ENCODE measurements at regions not wholly inside any gene's neighbourhood (a gene's known extent, or its start where the extent isn't known, plus 50 kb on each side); places are given as distances from the start of the nearest gene placed in this dataset.
A peak's percentile ranks its signal among the peaks of the same experiment; 100 is the strongest.

DNA sequence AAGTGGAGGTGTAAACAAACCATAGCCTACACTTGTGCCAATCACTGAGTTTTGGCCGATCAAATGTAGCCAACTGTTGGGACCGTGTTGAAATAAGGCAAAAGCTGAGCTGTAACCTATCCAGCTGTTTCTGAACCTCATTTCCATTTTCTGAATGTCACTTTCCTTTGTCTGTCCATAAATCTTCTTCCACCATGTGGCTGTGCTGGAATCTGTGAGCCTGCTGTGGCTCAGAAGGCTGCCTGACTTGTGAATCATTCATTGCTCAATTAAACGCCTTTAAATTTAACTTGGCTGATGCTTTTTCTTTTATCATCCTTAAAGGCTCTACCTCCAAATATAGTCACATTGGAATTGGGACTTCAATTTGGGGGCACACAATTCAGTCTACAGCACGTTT is 203.1 kb upstream of the MPPED2 start:
- H2BK5ac ChIP-seq (ENCODE audit: low read depth, low read length, poor library complexity, severe bottlenecking) = peak overlapping the region; percentile 78
- no peak overlapping the region for H2AK5ac ChIP-seq (ENCODE audit: low read depth, low read length)
- H2BK15ac ChIP-seq (ENCODE audit: low read depth, low read length) = peak overlapping the region; percentile 59; the same call in 1 of the 3 replicates
- intact Hi-C loops (cut with micrococcal nuclease) = loop anchor here (5.0 kb wide), 1 partner anchor 47 kb away; no protein-coding TSS in a partner anchor
- H3K27me3 ChIP-seq (ENCODE audit: control insufficient read depth, insufficient read depth, low read length) = no peaks in the 10 kb centered on the region
- in situ Hi-C loops (cut with MboI; ENCODE audit: low sequenced_read_pairs) = no loop called here
- H3K14ac ChIP-seq (replicated peaks; ENCODE audit: low read depth, low read length) = no peak overlapping the region
- H3K4me3 ChIP-seq (ENCODE audit: insufficient read depth, low read depth, low read length) = no peak overlapping the region
- H3K79me1 ChIP-seq (ENCODE audit: low read depth in 1 of 2, low read length in 2 of 2) = no peaks in the 10 kb centered on the region
- H3K18ac ChIP-seq (ENCODE audit: low read depth, low read length) = peak overlapping the region; percentile 11; the same call in 1 of the 2 replicates
- ATAC-seq (ENCODE audit: low read depth) = peak; percentile 37; the same call in 1 of the 2 replicates
- no CpG with 5 or more reads among the region's 4 CpGs for WGBS, 2 experiments (ENCODE audit: extremely low coverage in 2 of 2, insufficient read length in 1 of 2)
- no TSS peak for BruUV-seq (replicated peaks)
- H3K36me3 ChIP-seq (ENCODE audit: control insufficient read depth, insufficient read depth, low read length) = no peaks in the 10 kb centered on the region
- H4K91ac ChIP-seq (ENCODE audit: insufficient read depth, low read depth, low read length) = 0 out of 2 replicates have a peak overlapping the region, but pooled peaks have one; percentile 43
- peaks cover 7% of the 10 kb centered on the region; the same call in 1 of the 2 replicates for H3K4me1 ChIP-seq (ENCODE audit: control insufficient read depth, insufficient read depth, low read length)
- POLR2A ChIA-PET (ENCODE audit: unreplicated experiment) = no interaction called here
- no peak overlapping the region for H3K4me2 ChIP-seq (ENCODE audit: low read depth, low read length)
- no peak overlapping the region for H3K9ac ChIP-seq (ENCODE audit: low read depth, low read length)
- no peaks in the 10 kb centered on the region for H3K9me3 ChIP-seq (ENCODE audit: control insufficient read depth, insufficient read depth, low read length)
- no peak overlapping the region for H4K5ac ChIP-seq (ENCODE audit: low read depth, low read length)
- DNase-seq = peak; percentile 70
- no peak overlapping the region for H2AK9ac ChIP-seq (replicated peaks; ENCODE audit: low read depth, low read length, poor library complexity)
- no peak overlapping the region; the same call in 1 of the 2 replicates for H3K23ac ChIP-seq (ENCODE audit: low read depth, low read length)
- H2BK20ac ChIP-seq (ENCODE audit: low read depth, low read length) = peak overlapping the region; percentile 61; the same call in 1 of the 2 replicates
- dilution Hi-C loops (cut with HindIII; ENCODE audit: low sequenced_read_pairs, unreplicated experiment) = no loop called here
- peak overlapping the region; percentile 64; the same call in 1 of the 2 replicates for H2BK120ac ChIP-seq (ENCODE audit: low read depth, low read length)
- H3K9me1 ChIP-seq (ENCODE audit: insufficient read depth, low read length) = no peaks in the 10 kb centered on the region
- no peaks in the 10 kb centered on the region for H4K20me1 ChIP-seq (ENCODE audit: insufficient read depth, low read length)
- TF ChIP-seq, protein P1, sequence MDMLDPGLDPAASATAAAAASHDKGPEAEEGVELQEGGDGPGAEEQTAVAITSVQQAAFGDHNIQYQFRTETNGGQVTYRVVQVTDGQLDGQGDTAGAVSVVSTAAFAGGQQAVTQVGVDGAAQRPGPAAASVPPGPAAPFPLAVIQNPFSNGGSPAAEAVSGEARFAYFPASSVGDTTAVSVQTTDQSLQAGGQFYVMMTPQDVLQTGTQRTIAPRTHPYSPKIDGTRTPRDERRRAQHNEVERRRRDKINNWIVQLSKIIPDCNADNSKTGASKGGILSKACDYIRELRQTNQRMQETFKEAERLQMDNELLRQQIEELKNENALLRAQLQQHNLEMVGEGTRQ (IDR thresholded peaks at IDR 0.05; ENCODE audit: low read depth, low read length) = peak; percentile 52; the same call in 1 of the 2 replicates
- no peak for TF ChIP-seq MAFK (IDR thresholded peaks at IDR 0.05; ENCODE audit: low read depth, low read length)
- TF ChIP-seq CEBPB (IDR thresholded peaks at IDR 0.05; ENCODE audit: low read depth, low read length) = peak; percentile 75; the same call in 1 of the 2 replicates
- CTCF ChIA-PET = no interaction called here
- peak overlapping the region; percentile 76 for H3K4ac ChIP-seq (ENCODE audit: low read depth, low read length)
- H4K8ac ChIP-seq (ENCODE audit: low read depth in 2 of 2, low read length in 2 of 2) = peak overlapping the region in 1 of 2 experiments; percentile 67; a peak in 1 of 4 replicates
- no peak overlapping the region for H3K56ac ChIP-seq (ENCODE audit: extremely low read depth, insufficient read depth, low read length)
- no peak overlapping the region for H2AFZ ChIP-seq (replicated peaks; ENCODE audit: low read length, poor library complexity)
- no peak overlapping the region for H3K27ac ChIP-seq (ENCODE audit: insufficient read depth, low read length)
